BE2C (cell line): ENCODE measurements at regions not wholly inside any gene's neighbourhood (a gene's known extent, or its start where the extent isn't known, plus 50 kb on each side); places are given as distances from the start of the nearest gene placed in this dataset.

Experiments used
- DNase-seq: peaks from one replicate; pipeline ENCODE4 v3.0.0-alpha.2; 2020
- H3K27me3 ChIP-seq: fragments of 250-450 bp; sonication (Bioruptor Pico); 2 replicates; pipeline ENCODE4 v1.5.1; 2020; ENCODE audit warnings: mild to moderate bottlenecking
- H3K36me3 ChIP-seq: fragments of 250-450 bp; sonication (Bioruptor Pico); 2 replicates; pipeline ENCODE4 v1.5.1; 2020; ENCODE audit warnings: mild to moderate bottlenecking
- H3K4me1 ChIP-seq: fragments of 250-450 bp; sonication (Bioruptor Pico); 2 replicates; pipeline ENCODE4 v1.5.1; 2020
- H3K4me3 ChIP-seq: 2 replicates; pipeline ENCODE4 v1.5.1; 2011; ENCODE audit warnings: low read depth, low read length
- H3K9me3 ChIP-seq: fragments of 250-450 bp; sonication (Bioruptor Pico); 2 replicates; pipeline ENCODE4 v1.5.1; 2020
- TF ChIP-seq, protein P1 (sequence below): IDR thresholded peaks from 2 replicates; pipeline ENCODE4 v1.5.1; 2012; ENCODE audit warnings: mild to moderate bottlenecking, low read depth, low read length

DNA sequence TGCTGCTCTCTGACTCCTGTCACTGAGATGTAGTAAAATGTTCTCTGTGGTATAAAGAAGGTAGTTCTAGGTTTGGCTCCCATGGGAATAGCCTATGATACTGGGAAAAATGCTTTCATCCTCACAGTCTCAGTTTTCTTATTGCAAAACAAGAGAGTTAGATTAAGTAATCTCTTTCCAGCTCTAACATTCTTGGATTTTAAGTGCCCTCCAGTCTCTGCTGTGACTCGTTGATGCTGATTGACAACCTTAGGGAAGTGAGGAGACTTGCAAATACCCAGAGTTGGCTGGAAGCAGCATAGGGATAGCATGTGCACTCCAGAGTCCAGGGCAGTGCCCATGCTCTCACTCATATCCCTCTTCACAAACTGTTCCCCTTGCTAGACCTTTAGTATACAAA, 534.9 kb downstream of the SLC4A3 start:
- no peak for DNase-seq
- Histone ChIP-seq H3K4me3 (no peak overlapping the region), H3K27me3 (no peaks in the 10 kb centered on the region), H3K36me3 (no peaks in the 10 kb centered on the region), H3K4me1 (no peaks in the 10 kb centered on the region), H3K9me3 (no peaks in the 10 kb centered on the region)
- TF ChIP-seq, protein P1, sequence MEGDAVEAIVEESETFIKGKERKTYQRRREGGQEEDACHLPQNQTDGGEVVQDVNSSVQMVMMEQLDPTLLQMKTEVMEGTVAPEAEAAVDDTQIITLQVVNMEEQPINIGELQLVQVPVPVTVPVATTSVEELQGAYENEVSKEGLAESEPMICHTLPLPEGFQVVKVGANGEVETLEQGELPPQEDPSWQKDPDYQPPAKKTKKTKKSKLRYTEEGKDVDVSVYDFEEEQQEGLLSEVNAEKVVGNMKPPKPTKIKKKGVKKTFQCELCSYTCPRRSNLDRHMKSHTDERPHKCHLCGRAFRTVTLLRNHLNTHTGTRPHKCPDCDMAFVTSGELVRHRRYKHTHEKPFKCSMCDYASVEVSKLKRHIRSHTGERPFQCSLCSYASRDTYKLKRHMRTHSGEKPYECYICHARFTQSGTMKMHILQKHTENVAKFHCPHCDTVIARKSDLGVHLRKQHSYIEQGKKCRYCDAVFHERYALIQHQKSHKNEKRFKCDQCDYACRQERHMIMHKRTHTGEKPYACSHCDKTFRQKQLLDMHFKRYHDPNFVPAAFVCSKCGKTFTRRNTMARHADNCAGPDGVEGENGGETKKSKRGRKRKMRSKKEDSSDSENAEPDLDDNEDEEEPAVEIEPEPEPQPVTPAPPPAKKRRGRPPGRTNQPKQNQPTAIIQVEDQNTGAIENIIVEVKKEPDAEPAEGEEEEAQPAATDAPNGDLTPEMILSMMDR: no peak

DNA sequence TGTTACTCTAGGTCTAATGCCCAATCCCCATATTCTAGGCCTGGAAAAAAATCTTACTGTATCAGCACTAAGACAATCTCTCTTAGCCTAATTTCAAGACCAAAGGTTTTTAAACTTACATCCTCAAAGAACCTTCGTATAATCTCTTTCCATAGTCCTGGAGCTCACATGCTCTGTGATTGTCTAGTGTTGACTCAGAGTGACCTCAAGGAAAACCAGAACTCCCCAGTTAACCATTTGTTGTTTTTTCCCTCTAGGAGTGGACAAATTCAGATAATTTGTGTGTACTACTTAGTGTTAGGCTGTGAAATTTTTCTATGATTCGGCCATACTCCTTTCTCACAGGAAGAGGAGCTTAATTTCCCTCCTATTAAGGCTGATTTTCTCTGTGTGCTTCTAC, 536.1 kb downstream of the SLC4A3 start:
- Histone ChIP-seq H3K27me3 (no peaks in the 10 kb centered on the region), H3K4me3 (no peak overlapping the region), H3K9me3 (no peaks in the 10 kb centered on the region), H3K4me1 (no peaks in the 10 kb centered on the region), H3K36me3 (no peaks in the 10 kb centered on the region)
- DNase-seq: no peak
- TF ChIP-seq, protein P1: no peak

DNA sequence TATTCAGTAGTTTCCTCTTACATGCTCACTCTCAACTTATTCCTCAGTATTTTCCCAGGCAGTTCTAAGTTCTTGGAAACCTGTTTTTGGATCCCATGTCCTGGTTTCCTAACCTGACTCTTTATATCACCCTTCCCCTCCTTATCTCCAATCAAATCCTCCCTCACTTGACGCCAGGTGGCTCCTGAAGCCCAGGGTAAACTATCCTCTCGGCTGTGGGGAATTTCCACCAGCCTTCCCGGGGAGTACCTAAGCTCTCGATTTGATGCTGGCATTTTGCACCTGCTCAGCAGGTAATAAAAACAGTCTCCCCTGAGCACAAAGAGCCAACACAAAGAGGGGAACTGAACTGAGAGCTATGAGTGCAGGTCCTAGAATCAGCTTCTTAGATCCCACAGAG, 538.0 kb downstream of the SLC4A3 start:
- TF ChIP-seq, protein P1: no peak
- no peaks in the 10 kb centered on the region for H3K36me3 ChIP-seq
- no peaks in the 10 kb centered on the region for H3K9me3 ChIP-seq

DNA sequence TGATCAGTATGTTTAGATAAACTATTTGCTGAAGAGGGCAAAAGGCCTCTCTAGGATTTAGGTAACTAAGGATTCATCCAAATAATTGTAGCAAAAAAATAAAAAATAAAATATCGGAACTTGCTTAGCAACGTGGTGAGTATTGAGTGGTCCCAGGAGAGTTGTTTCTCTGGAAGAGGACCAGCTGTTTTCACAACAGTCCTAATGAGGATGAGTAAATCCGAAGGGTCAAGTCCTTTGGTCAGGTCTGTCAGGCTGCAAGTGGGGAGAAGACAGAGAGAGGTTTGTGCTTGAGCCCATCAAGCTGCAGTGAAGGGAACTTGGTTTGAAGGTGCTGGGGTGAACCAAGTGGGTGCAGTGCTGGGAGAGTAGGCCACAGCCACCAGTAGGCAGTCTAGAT, 539.2 kb downstream of the SLC4A3 start:
- Histone ChIP-seq H3K9me3 (no peaks in the 10 kb centered on the region), H3K36me3 (no peaks in the 10 kb centered on the region), H3K4me1 (no peaks in the 10 kb centered on the region), H3K4me3 (no peak overlapping the region), H3K27me3 (no peaks in the 10 kb centered on the region)
- no peak for DNase-seq
- TF ChIP-seq, protein P1: no peak

More for the DNA sequence above, 538.0 kb downstream of the SLC4A3 start:
- no peak overlapping the region for H3K4me3 ChIP-seq
- H3K4me1 ChIP-seq: no peaks in the 10 kb centered on the region
- no peak for DNase-seq
- no peaks in the 10 kb centered on the region for H3K27me3 ChIP-seq

DNA sequence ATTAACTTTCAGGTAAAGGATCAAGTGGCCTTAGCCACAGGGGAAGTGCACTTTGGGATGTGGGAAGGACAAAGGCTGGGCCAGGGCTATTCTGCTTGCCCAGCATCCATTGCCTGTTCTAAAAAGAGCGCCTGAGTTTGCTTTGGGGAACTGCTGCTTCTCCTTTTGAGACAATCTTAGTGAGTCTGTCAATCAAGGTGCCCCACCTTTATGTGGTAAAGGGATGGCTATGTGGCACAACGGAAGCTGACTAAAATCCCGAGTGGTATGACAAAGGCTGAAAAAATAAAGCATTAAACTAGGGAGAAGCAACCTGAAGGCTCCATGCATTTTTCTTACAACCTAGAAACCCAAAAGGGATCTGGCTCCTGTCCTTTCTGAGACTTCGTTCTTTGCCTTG, 540.5 kb downstream of the SLC4A3 start:
- Histone ChIP-seq H3K9me3 (no peaks in the 10 kb centered on the region), H3K4me1 (no peaks in the 10 kb centered on the region), H3K4me3 (no peak overlapping the region), H3K36me3 (no peaks in the 10 kb centered on the region), H3K27me3 (no peaks in the 10 kb centered on the region)
- DNase-seq: no peak
- TF ChIP-seq, protein P1: no peak

DNA sequence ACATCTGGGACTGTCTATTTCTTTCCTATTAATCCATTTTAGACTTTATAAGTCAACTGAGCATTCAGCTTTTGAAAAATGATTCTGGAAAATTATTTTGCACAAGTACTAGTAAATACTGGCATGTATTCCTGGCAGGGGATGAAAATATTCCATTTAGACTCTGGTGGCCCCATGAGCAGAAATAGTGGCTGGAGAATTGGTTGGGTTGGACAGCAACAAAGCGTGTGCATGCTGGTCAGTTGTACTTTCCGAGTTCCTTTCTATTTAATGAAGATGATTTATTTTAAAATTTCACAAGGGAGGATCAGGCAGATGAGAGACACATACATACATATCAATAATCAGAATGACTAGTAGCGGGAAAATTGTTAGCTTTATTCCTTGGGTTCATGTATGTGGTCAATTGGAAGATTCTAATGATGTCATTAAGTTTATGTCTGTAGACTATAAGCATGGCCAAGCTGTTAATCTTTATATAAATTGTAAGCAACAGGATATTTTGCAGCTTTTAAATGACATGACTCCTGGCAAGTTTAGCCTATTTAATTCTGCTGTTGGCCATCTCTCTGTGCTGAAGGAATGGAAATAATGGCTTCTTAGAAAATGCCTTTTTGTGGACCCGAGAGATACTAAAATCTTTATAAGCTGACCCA, 541.6 kb downstream of the SLC4A3 start:
- H3K27me3 ChIP-seq: no peaks in the 10 kb centered on the region
- no peaks in the 10 kb centered on the region for H3K9me3 ChIP-seq
- DNase-seq: no peak
- no peaks in the 10 kb centered on the region for H3K4me1 ChIP-seq
- no peak overlapping the region for H3K4me3 ChIP-seq
- H3K36me3 ChIP-seq: no peaks in the 10 kb centered on the region
- TF ChIP-seq, protein P1: no peak
